ENCODE measurements at regions not wholly inside any gene's neighbourhood (a gene's known extent, or its start where the extent isn't known, plus 50 kb on each side); places are given as distances from the start of the nearest gene placed in this dataset.

GRCh38 chr3:105988540-105989212 is 119.9 kb upstream of the CBLB start:
- H3K27me3 Mint-ChIP-seq = no peaks in the 10 kb centered on the region
- intact Hi-C loops (cut with micrococcal nuclease) = no loop called here
- no peak overlapping the region for H3K27ac Mint-ChIP-seq
- H3K4me3 Mint-ChIP-seq = peak overlapping the region; percentile 5
- H3K4me1 Mint-ChIP-seq = peaks cover 20% of the 10 kb centered on the region
- H3K9me3 Mint-ChIP-seq = peaks cover 44% of the 10 kb centered on the region
- no peak for DNase-seq
- peaks cover 34% of the 10 kb centered on the region for H3K36me3 Mint-ChIP-seq (ENCODE audit: low read depth)

- intact Hi-C loops (cut with micrococcal nuclease) = no loop called here
- Mint-ChIP-seq H3K36me3 (ENCODE audit: low read depth) (peaks cover 15% of the 10 kb centered on the region), H3K9me3 (peaks cover 27% of the 10 kb centered on the region), H3K4me1 (peaks cover 8% of the 10 kb centered on the region), H3K4me3 (no peak overlapping the region), H3K27me3 (no peaks in the 10 kb centered on the region), H3K27ac (no peak overlapping the region)
- DNase-seq = no peak
Measured at GRCh38 chr3:105996781-105997180, 128.0 kb upstream of the CBLB start.

GRCh38 chr3:105997466-105997799 is 128.6 kb upstream of the CBLB start:
- no peaks in the 10 kb centered on the region for H3K27me3 Mint-ChIP-seq
- DNase-seq = no peak
- peaks cover 23% of the 10 kb centered on the region for H3K9me3 Mint-ChIP-seq
- H3K4me1 Mint-ChIP-seq = peaks cover 8% of the 10 kb centered on the region
- no peak overlapping the region for H3K4me3 Mint-ChIP-seq
- no peak overlapping the region for H3K27ac Mint-ChIP-seq
- intact Hi-C loops (cut with micrococcal nuclease) = no loop called here
- H3K36me3 Mint-ChIP-seq (ENCODE audit: low read depth) = peaks cover 14% of the 10 kb centered on the region

- no peak overlapping the region for H3K27ac Mint-ChIP-seq
- no peaks in the 10 kb centered on the region for H3K27me3 Mint-ChIP-seq
- H3K4me3 Mint-ChIP-seq = no peak overlapping the region
- intact Hi-C loops (cut with micrococcal nuclease) = no loop called here
- peaks cover 20% of the 10 kb centered on the region for H3K9me3 Mint-ChIP-seq
- peaks cover 10% of the 10 kb centered on the region for H3K36me3 Mint-ChIP-seq (ENCODE audit: low read depth)
- no peak for DNase-seq
- H3K4me1 Mint-ChIP-seq = peaks cover 8% of the 10 kb centered on the region
Measured at GRCh38 chr3:105997800-105998526, 129.2 kb upstream of the CBLB start.

GRCh38 chr3:105999856-106000255 is 131.0 kb upstream of the CBLB start:
- Mint-ChIP-seq H3K27me3 (no peaks in the 10 kb centered on the region), H3K4me1 (peaks cover 13% of the 10 kb centered on the region), H3K27ac (no peak overlapping the region), H3K9me3 (peaks cover 20% of the 10 kb centered on the region), H3K4me3 (no peak overlapping the region), H3K36me3 (ENCODE audit: low read depth) (peaks cover 10% of the 10 kb centered on the region)
- intact Hi-C loops (cut with micrococcal nuclease) = no loop called here
- no peak for DNase-seq

- intact Hi-C loops (cut with micrococcal nuclease) = no loop called here
- peaks cover 7% of the 10 kb centered on the region for H3K36me3 Mint-ChIP-seq (ENCODE audit: low read depth)
- H3K9me3 Mint-ChIP-seq = peaks cover 20% of the 10 kb centered on the region
- H3K27me3 Mint-ChIP-seq = no peaks in the 10 kb centered on the region
- H3K27ac Mint-ChIP-seq = no peak overlapping the region
- H3K4me3 Mint-ChIP-seq = no peak overlapping the region
- peaks cover 13% of the 10 kb centered on the region for H3K4me1 Mint-ChIP-seq
- no peak for DNase-seq
Measured at GRCh38 chr3:106001923-106002322, 133.1 kb upstream of the CBLB start.

- H3K9me3 Mint-ChIP-seq = peaks cover 29% of the 10 kb centered on the region
- DNase-seq = no peak
- no peak overlapping the region for H3K27ac Mint-ChIP-seq
- peak overlapping the region; percentile 0 for H3K4me3 Mint-ChIP-seq
- H3K4me1 Mint-ChIP-seq = peaks cover 10% of the 10 kb centered on the region
- H3K27me3 Mint-ChIP-seq = no peaks in the 10 kb centered on the region
- H3K36me3 Mint-ChIP-seq (ENCODE audit: low read depth) = peaks cover 15% of the 10 kb centered on the region
- intact Hi-C loops (cut with micrococcal nuclease) = no loop called here
Measured at GRCh38 chr3:106004137-106004681, 135.4 kb upstream of the CBLB start.

GRCh38 chr3:106004826-106005225 is 136.0 kb upstream of the CBLB start:
- Mint-ChIP-seq H3K4me1 (peaks cover 14% of the 10 kb centered on the region), H3K27me3 (no peaks in the 10 kb centered on the region), H3K36me3 (ENCODE audit: low read depth) (peaks cover 20% of the 10 kb centered on the region), H3K9me3 (peaks cover 28% of the 10 kb centered on the region), H3K4me3 (no peak overlapping the region), H3K27ac (no peak overlapping the region)
- DNase-seq = no peak
- intact Hi-C loops (cut with micrococcal nuclease) = no loop called here

GRCh38 chr3:106006001-106006400 is 137.2 kb upstream of the CBLB start:
- no peak for DNase-seq
- Mint-ChIP-seq H3K36me3 (ENCODE audit: low read depth) (peaks cover 21% of the 10 kb centered on the region), H3K27me3 (no peaks in the 10 kb centered on the region), H3K9me3 (peaks cover 23% of the 10 kb centered on the region), H3K27ac (no peak overlapping the region), H3K4me3 (no peak overlapping the region), H3K4me1 (peaks cover 24% of the 10 kb centered on the region)
- intact Hi-C loops (cut with micrococcal nuclease) = no loop called here

GRCh38 chr3:106006571-106006970 is 137.8 kb upstream of the CBLB start:
- DNase-seq = no peak
- no peak overlapping the region for H3K27ac Mint-ChIP-seq
- no peaks in the 10 kb centered on the region for H3K27me3 Mint-ChIP-seq
- H3K4me3 Mint-ChIP-seq = no peak overlapping the region
- intact Hi-C loops (cut with micrococcal nuclease) = no loop called here
- peaks cover 25% of the 10 kb centered on the region for H3K9me3 Mint-ChIP-seq
- peaks cover 29% of the 10 kb centered on the region for H3K4me1 Mint-ChIP-seq
- peaks cover 22% of the 10 kb centered on the region for H3K36me3 Mint-ChIP-seq (ENCODE audit: low read depth)

GRCh38 chr3:106007512-106007911 is 138.7 kb upstream of the CBLB start:
- Mint-ChIP-seq H3K4me3 (no peak overlapping the region), H3K36me3 (ENCODE audit: low read depth) (peaks cover 26% of the 10 kb centered on the region), H3K4me1 (peaks cover 32% of the 10 kb centered on the region), H3K27me3 (no peaks in the 10 kb centered on the region), H3K9me3 (peaks cover 29% of the 10 kb centered on the region), H3K27ac (no peak overlapping the region)
- DNase-seq = no peak
- intact Hi-C loops (cut with micrococcal nuclease) = no loop called here

- intact Hi-C loops (cut with micrococcal nuclease) = no loop called here
- DNase-seq = no peak
- peaks cover 29% of the 10 kb centered on the region for H3K36me3 Mint-ChIP-seq (ENCODE audit: low read depth)
- no peaks in the 10 kb centered on the region for H3K27me3 Mint-ChIP-seq
- H3K9me3 Mint-ChIP-seq = peaks cover 28% of the 10 kb centered on the region
- peaks cover 32% of the 10 kb centered on the region for H3K4me1 Mint-ChIP-seq
- H3K27ac Mint-ChIP-seq = peak overlapping the region; percentile 54
- H3K4me3 Mint-ChIP-seq = no peak overlapping the region
Measured at GRCh38 chr3:106008766-106009165, 140.0 kb upstream of the CBLB start.

GRCh38 chr3:106010829-106011228 is 142.0 kb upstream of the CBLB start:
- intact Hi-C loops (cut with micrococcal nuclease) = loop anchor here (1.0 to 5.0 kb wide), 15 partner anchors 38 to 644 kb away; partner anchors contain the start of gene ALCAM
- peaks cover 35% of the 10 kb centered on the region for H3K9me3 Mint-ChIP-seq
- DNase-seq = no peak
- no peaks in the 10 kb centered on the region for H3K27me3 Mint-ChIP-seq
- H3K4me1 Mint-ChIP-seq = peaks cover 35% of the 10 kb centered on the region
- H3K36me3 Mint-ChIP-seq (ENCODE audit: low read depth) = peaks cover 37% of the 10 kb centered on the region
- peak overlapping the region; percentile 83 for H3K27ac Mint-ChIP-seq
- H3K4me3 Mint-ChIP-seq = peak overlapping the region; percentile 16

- intact Hi-C loops (cut with micrococcal nuclease) = loop anchor here (5.0 kb wide), 3 partner anchors 413 to 647 kb away; partner anchors contain the start of gene ALCAM
Measured at GRCh38 chr3:106013971-106014370, 145.2 kb upstream of the CBLB start.

More at GRCh38 chr3:106013971-106014370, 145.2 kb upstream of the CBLB start:
- Mint-ChIP-seq H3K4me1 (peaks cover 31% of the 10 kb centered on the region), H3K4me3 (no peak overlapping the region), H3K9me3 (peaks cover 30% of the 10 kb centered on the region), H3K27ac (peak overlapping the region; percentile 51), H3K36me3 (ENCODE audit: low read depth) (peaks cover 26% of the 10 kb centered on the region), H3K27me3 (no peaks in the 10 kb centered on the region)
- DNase-seq = no peak
